DMS 273 (cell line): ENCODE measurements at regions not wholly inside any gene's neighbourhood (a gene's known extent, or its start where the extent isn't known, plus 50 kb on each side); places are given as distances from the start of the nearest gene placed in this dataset.
"Not testable (repeated sequence)": the region's sequence is repeated elsewhere in the genome, so short reads cannot be mapped to it uniquely, and the experiment has no call there.

Source experiments
- DNase-seq: peaks from one replicate; lab custom pipeline; 2025; ENCODE audit not compliant: unreplicated experiment; lab: John Stamatoyannopoulos, UW

GRCh38 chr4:72887152-72887551 is 182.4 kb downstream of the COX18 start:
- no peak for DNase-seq

- DNase-seq, result peak; percentile 1
These were observed 182.9 kb downstream of the COX18 start for GRCh38 chr4:72886602-72887001.

GRCh38 chr4:72884225-72884624 is 185.3 kb downstream of the COX18 start:
- DNase-seq, result not testable (repeated sequence)

- DNase-seq, result no peak
These were observed 192.6 kb downstream of the COX18 start for GRCh38 chr4:72876946-72877345.

- no peak for DNase-seq
These were observed 194.0 kb downstream of the COX18 start for GRCh38 chr4:72875545-72875944.

GRCh38 chr4:72875138-72875537 is 194.4 kb downstream of the COX18 start:
- no peak for DNase-seq

GRCh38 chr4:72864898-72865297 is 204.6 kb downstream of the COX18 start:
- no peak for DNase-seq

GRCh38 chr4:72864277-72864676 is 205.2 kb downstream of the COX18 start:
- not testable (repeated sequence) for DNase-seq

GRCh38 chr4:72860766-72861165 is 208.8 kb downstream of the COX18 start:
- DNase-seq, result no peak

GRCh38 chr4:72858328-72858727 is 211.2 kb downstream of the COX18 start:
- no peak for DNase-seq

- DNase-seq, result no peak
These were observed 211.7 kb downstream of the COX18 start for GRCh38 chr4:72857787-72858186.

GRCh38 chr4:72857216-72857615 is 212.3 kb downstream of the COX18 start:
- DNase-seq, result no peak

- DNase-seq, result no peak
These were observed 223.0 kb downstream of the COX18 start for GRCh38 chr4:72846280-72847111.

GRCh38 chr4:72843466-72843865 is 226.1 kb downstream of the COX18 start:
- no peak for DNase-seq

- DNase-seq, result no peak
These were observed 227.2 kb downstream of the COX18 start for GRCh38 chr4:72842323-72842722.

- not testable (repeated sequence) for DNase-seq
These were observed 229.3 kb downstream of the COX18 start for GRCh38 chr4:72840166-72840565.

- no peak for DNase-seq
These were observed 240.7 kb downstream of the COX18 start for GRCh38 chr4:72828864-72829263.

GRCh38 chr4:72827968-72828367 is 241.5 kb downstream of the COX18 start:
- no peak for DNase-seq

GRCh38 chr4:72820107-72820506 is 249.4 kb downstream of the COX18 start:
- no peak for DNase-seq

GRCh38 chr4:72817012-72817411 is 248.0 kb upstream of the ADAMTS3 start:
- DNase-seq, result no peak

- no peak for DNase-seq
These were observed 245.2 kb upstream of the ADAMTS3 start for GRCh38 chr4:72814241-72814640.

GRCh38 chr4:72809208-72809607 is 240.2 kb upstream of the ADAMTS3 start:
- no peak for DNase-seq

GRCh38 chr4:72805284-72805683 is 236.3 kb upstream of the ADAMTS3 start:
- no peak for DNase-seq
